Fibroblast of lung (primary cell): ENCODE measurements at regions not wholly inside any gene's neighbourhood (a gene's known extent, or its start where the extent isn't known, plus 50 kb on each side); places are given as distances from the start of the nearest gene placed in this dataset.

Source experiments
- DNase-seq, 2 donors: peaks; one replicate each; pipeline versions ENCODE4 v3.0.0 to v3.0.0-alpha.2; 2010; ENCODE audit warnings: low read depth in 2 of 2
- H2AFZ ChIP-seq: 2 replicates; pipeline ENCODE4 v1.5.1; 2012; ENCODE audit warnings: low read length, control low read depth, inconsistent platforms
- H3K27ac ChIP-seq: 2 replicates; pipeline ENCODE4 v1.5.1; 2011; ENCODE audit warnings: low read length, control low read depth; ENCODE audit not compliant: insufficient read depth
- H3K27me3 ChIP-seq: 2 replicates; pipeline ENCODE4 v1.5.1; 2011; ENCODE audit warnings: mild to moderate bottlenecking, low read length; ENCODE audit not compliant: control insufficient read depth, insufficient read depth
- H3K36me3 ChIP-seq: 2 replicates; pipeline ENCODE4 v1.5.1; 2011; ENCODE audit warnings: low read length; ENCODE audit not compliant: control insufficient read depth, insufficient read depth
- H3K4me1 ChIP-seq: 2 replicates; pipeline ENCODE4 v1.5.1; 2011; ENCODE audit warnings: low read length; ENCODE audit not compliant: control insufficient read depth, insufficient read depth; ENCODE audit errors: extremely low read depth
- H3K4me2 ChIP-seq: 2 replicates; pipeline ENCODE4 v1.5.1; 2011; ENCODE audit warnings: low read length, control low read depth; ENCODE audit not compliant: insufficient read depth; ENCODE audit errors: extremely low read depth
- H3K4me3 ChIP-seq, 4 experiments: fragments of 200-600 bp in 1 of 4; sonication (generic) in 1 of 4; replicated peaks in 1 of 4; 2 replicates each; pipeline ENCODE4 v1.5.1; 2011 to 2016; ENCODE audit warnings: low read length in 4 of 4, low read depth in 3 of 4, mild to moderate bottlenecking in 3 of 4, control low read depth in 2 of 4, inconsistent platforms in 1 of 4, mixed read lengths in 1 of 4; ENCODE audit not compliant: insufficient read depth in 1 of 4; ENCODE audit errors: control extremely low read depth in 1 of 4
- H3K79me2 ChIP-seq: 2 replicates; pipeline ENCODE4 v1.5.1; 2012; ENCODE audit warnings: mild to moderate bottlenecking, low read length, inconsistent platforms; ENCODE audit not compliant: control insufficient read depth, insufficient read depth
- H3K9ac ChIP-seq: 2 replicates; pipeline ENCODE4 v1.5.1; 2011; ENCODE audit warnings: mild to moderate bottlenecking, low read length, control low read depth; ENCODE audit not compliant: insufficient read depth
- H3K9me3 ChIP-seq: 2 replicates; pipeline ENCODE4 v1.5.1; 2012; ENCODE audit warnings: low read depth, low read length; ENCODE audit not compliant: control insufficient read depth, insufficient read depth
- H4K20me1 ChIP-seq: 2 replicates; pipeline ENCODE4 v1.5.1; 2011; ENCODE audit warnings: low read length; ENCODE audit not compliant: control insufficient read depth, insufficient read depth; ENCODE audit errors: extremely low read depth
- EZH2 ChIP-seq: IDR thresholded peaks from 2 replicates; pipeline ENCODE4 v1.5.1; 2012; ENCODE audit warnings: low read length, control low read depth, mild to moderate bottlenecking; ENCODE audit errors: missing control alignments
- TF ChIP-seq, protein P1 (sequence below), 2 donors: IDR thresholded peaks in 1 of 2; conservative IDR thresholded peaks in 1 of 2; 1 replicate in 1 of 2; 2 replicates in 1 of 2; pipeline ENCODE4 v1.5.1; 2011 to 2012; ENCODE audit warnings: low read length in 2 of 2, control low read depth in 1 of 2, inconsistent platforms in 1 of 2, low read depth in 1 of 2, mild to moderate bottlenecking in 1 of 2

DNA sequence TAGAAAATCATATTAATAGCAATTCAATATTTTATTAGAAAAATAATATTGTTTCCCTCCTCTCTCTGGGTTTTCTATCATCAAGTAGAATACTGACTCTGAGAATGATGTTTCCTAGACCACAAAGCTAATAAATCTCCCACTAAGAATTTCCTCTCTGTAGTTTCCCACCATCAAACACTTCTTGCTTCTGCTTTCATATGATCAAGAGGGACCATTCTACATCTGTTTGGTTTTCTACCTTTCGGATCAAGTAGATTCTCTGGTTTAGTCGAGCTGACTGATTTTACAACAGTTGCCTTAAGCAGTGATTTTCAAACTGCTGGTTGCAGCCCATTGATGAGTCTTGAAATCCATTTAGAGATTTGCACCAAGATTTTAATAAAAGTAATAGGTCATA lies 240.2 kb upstream of the PTBP2 start:
- H3K27me3 ChIP-seq, result no peaks in the 10 kb centered on the region
- H2AFZ ChIP-seq, result no peak overlapping the region
- H3K27ac ChIP-seq, result no peak overlapping the region
- no peaks in the 10 kb centered on the region for H3K9me3 ChIP-seq
- H3K79me2 ChIP-seq, result no peaks in the 10 kb centered on the region
- H3K4me1 ChIP-seq, result peaks cover 2% of the 10 kb centered on the region
- no peak overlapping the region for H3K4me2 ChIP-seq
- H3K9ac ChIP-seq, result no peak overlapping the region
- no peaks in the 10 kb centered on the region for H3K36me3 ChIP-seq
- no peak for DNase-seq
- no peaks in the 10 kb centered on the region for H4K20me1 ChIP-seq
- TF ChIP-seq EZH2, result no peak
- TF ChIP-seq, protein P1, sequence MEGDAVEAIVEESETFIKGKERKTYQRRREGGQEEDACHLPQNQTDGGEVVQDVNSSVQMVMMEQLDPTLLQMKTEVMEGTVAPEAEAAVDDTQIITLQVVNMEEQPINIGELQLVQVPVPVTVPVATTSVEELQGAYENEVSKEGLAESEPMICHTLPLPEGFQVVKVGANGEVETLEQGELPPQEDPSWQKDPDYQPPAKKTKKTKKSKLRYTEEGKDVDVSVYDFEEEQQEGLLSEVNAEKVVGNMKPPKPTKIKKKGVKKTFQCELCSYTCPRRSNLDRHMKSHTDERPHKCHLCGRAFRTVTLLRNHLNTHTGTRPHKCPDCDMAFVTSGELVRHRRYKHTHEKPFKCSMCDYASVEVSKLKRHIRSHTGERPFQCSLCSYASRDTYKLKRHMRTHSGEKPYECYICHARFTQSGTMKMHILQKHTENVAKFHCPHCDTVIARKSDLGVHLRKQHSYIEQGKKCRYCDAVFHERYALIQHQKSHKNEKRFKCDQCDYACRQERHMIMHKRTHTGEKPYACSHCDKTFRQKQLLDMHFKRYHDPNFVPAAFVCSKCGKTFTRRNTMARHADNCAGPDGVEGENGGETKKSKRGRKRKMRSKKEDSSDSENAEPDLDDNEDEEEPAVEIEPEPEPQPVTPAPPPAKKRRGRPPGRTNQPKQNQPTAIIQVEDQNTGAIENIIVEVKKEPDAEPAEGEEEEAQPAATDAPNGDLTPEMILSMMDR (conservative IDR thresholded peaks at IDR 0.05 in 1 of 2, IDR thresholded peaks at IDR 0.05 in 1 of 2; ENCODE audit: low read depth in 1 of 2, low read length in 2 of 2), result no peak
- no peak overlapping the region for H3K4me3 ChIP-seq

DNA sequence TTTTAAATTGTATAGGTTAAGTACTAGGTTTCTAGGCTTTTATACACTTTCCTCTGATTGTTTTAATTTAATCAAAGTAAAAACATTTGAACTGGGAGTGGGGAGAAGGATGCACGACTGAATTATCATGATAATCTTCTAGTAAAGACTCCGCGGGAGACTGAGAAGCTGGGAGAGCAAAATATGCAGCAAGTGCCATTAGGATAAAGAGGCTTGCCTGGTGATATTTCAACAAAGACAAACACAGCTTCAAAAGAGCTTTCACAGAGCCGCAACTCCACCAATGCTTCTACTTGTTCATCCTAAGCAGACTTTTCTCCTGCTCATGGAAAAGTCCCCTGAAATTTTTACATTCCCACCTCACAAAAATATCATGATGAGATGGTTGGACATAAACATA lies 239.0 kb upstream of the PTBP2 start:
- Histone ChIP-seq H3K9me3 (no peaks in the 10 kb centered on the region), H3K27ac (no peak overlapping the region), H2AFZ (peak overlapping the region; percentile 78), H3K27me3 (no peaks in the 10 kb centered on the region), H3K4me1 (peaks cover 2% of the 10 kb centered on the region), H3K79me2 (no peaks in the 10 kb centered on the region), H3K36me3 (no peaks in the 10 kb centered on the region), H3K4me2 (peak overlapping the region; percentile 71), H3K4me3 (peak overlapping the region in 3 of 4 experiments; percentile 2 to 15 (median 10)), H3K9ac (no peak overlapping the region), H4K20me1 (no peaks in the 10 kb centered on the region)
- TF ChIP-seq EZH2, result no peak
- TF ChIP-seq, protein P1 (conservative IDR thresholded peaks at IDR 0.05 in 1 of 2, IDR thresholded peaks at IDR 0.05 in 1 of 2; ENCODE audit: low read depth in 1 of 2, low read length in 2 of 2), result no peak
- DNase-seq, result no peak

DNA sequence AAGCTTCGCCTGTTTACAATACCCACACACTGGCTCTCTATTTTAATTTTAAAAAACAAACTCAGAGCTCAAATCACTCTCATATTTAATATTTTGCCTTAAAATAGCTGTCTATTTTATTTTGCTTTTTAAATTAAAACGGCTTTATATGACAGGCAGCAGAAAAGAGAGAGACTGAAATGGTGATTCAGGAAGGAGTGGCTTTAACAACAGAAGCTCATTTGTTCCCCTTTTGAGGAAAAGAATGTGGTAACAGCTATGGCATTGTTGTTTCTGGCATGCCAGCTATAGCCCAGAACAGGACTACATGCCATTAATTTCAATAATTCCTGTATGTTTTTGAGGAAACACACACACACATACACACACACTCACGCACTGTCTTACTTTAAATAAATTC lies 234.2 kb upstream of the PTBP2 start:
- Histone ChIP-seq H3K4me1 (no peaks in the 10 kb centered on the region), H3K27me3 (no peaks in the 10 kb centered on the region), H3K79me2 (no peaks in the 10 kb centered on the region), H3K4me2 (no peak overlapping the region), H3K36me3 (no peaks in the 10 kb centered on the region), H3K4me3 (no peak overlapping the region), H2AFZ (no peak overlapping the region), H3K9ac (no peak overlapping the region), H3K9me3 (no peaks in the 10 kb centered on the region), H3K27ac (no peak overlapping the region), H4K20me1 (no peaks in the 10 kb centered on the region)
- DNase-seq, result peak; percentile 21 to 80
- no peak for TF ChIP-seq EZH2
- TF ChIP-seq, protein P1 (conservative IDR thresholded peaks at IDR 0.05 in 1 of 2, IDR thresholded peaks at IDR 0.05 in 1 of 2; ENCODE audit: low read depth in 1 of 2, low read length in 2 of 2), result no peak
